Stimulated activated CD4-positive, alpha-beta T cell treated with anti-CD3 and anti-CD28 coated beads, Interleukin-1b, Interleukin-23, amount 100 ng/mL, for 48 hours (primary cell): ENCODE measurements at regions not wholly inside any gene's neighbourhood (a gene's known extent, or its start where the extent isn't known, plus 50 kb on each side); places are given as distances from the start of the nearest gene placed in this dataset.
A peak's percentile ranks its signal among the peaks of the same experiment; 100 is the strongest.

Source experiments
- DNase-seq: peaks from one replicate; pipeline ENCODE4 v3.0.0-alpha.2; 2020

DNA sequence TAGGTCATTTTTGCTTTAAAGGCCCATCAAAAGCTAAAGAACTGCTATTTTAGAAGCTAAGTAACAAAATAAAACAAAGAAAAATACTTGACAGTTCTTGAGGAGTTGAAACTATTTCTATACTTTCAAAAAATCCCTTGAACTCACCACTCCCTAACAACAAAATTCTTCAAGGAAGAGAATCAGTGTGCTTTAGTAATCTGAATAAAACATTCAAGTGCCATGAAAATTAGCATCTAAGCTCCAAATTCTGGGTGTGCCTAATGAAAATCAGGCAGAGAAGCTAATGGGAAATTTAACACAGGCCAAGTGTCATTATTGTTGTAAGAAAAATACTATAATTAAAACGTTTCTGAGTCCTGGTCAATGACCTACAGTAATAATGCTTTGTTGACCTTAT lies 456.3 kb downstream of the ZEB2 start:
- no peak for DNase-seq

DNA sequence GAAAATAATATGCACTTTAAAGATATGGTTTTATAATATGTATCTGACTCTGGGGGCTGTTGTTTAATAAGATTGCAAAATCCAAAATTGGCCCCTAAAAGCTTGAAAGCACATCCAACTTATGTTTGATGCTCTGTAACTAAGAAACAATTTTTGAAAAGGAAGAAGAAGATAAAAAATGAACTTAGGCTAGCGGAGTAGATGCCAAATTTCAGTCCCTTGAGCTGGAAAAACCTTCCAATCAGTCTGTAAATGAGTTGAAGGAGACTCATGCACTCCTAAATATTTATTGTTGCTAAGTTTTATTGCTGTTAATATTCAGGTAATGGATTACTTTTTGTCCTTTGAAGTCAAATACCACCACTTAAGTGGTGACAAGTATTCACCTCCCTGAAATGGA lies 465.0 kb downstream of the ZEB2 start:
- DNase-seq, result no peak

- no peak for DNase-seq
Observed at GRCh38 chr2:144052083-144052482, 467.8 kb downstream of the ZEB2 start.

- DNase-seq, result no peak
Observed at GRCh38 chr2:144049137-144049536, 470.8 kb downstream of the ZEB2 start.

- no peak for DNase-seq
Observed at GRCh38 chr2:144048631-144049060, 471.3 kb downstream of the ZEB2 start.

DNA sequence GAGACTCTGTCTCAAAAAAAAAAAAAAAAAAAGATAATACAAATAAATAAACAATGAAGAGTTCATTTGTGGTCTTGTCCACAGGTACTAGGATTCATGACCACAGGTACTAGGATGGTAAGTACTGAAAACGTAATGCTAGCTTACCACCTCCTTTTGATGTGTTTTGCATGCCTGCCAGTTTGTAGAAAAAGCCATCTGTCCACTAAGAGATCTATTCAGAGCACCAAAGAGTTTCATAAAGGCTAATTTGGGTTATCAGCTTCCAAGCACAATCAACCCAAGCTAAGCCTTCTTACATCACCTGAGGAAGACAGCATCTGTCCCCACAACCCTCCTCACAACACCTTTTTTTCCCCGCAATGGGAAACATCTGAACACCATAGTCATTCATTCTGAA lies 477.2 kb downstream of the ZEB2 start:
- no peak for DNase-seq

DNA sequence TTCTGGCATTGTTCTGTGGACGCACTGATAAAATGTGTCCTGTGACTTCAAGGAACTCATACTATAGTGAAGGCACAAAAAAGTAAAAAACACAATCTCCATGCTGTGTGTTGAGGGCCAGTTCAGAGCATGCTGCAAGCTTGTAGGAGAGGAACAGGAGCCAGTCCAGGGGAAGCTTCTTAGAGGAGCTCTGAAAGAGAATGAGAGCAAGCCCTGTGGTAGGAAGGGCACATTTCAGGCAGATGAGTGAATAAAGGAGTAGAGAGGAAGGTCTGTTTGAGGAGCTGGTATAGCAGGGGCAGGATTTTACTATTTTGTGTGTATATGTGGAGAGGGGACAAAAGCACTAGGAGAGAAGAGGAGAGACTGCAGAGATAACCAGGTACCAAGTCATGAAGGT lies 478.3 kb downstream of the ZEB2 start:
- no peak for DNase-seq

- no peak for DNase-seq
Observed at GRCh38 chr2:144040834-144041233, 479.1 kb downstream of the ZEB2 start.

GRCh38 chr2:144032566-144032965 lies 487.4 kb downstream of the ZEB2 start:
- no peak for DNase-seq

DNA sequence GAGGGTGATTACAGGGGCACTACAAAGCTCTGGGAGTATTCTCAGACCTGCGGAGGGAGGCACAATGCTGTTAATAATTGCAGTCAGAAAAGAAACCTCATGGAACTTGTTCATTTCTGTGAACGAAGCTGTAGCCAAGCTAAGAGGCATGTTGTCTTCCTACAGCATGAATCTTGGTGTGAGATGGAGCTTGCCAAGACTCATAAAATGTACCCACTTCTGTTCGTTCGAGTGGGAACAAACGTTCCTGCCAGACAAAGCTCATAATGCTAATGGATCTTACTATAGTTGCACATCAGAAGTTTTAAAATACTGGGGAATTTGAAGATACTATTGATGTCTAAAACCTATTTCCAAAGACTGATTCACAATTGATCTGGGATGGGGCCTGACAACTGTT lies 489.1 kb downstream of the ZEB2 start:
- no peak for DNase-seq

DNA sequence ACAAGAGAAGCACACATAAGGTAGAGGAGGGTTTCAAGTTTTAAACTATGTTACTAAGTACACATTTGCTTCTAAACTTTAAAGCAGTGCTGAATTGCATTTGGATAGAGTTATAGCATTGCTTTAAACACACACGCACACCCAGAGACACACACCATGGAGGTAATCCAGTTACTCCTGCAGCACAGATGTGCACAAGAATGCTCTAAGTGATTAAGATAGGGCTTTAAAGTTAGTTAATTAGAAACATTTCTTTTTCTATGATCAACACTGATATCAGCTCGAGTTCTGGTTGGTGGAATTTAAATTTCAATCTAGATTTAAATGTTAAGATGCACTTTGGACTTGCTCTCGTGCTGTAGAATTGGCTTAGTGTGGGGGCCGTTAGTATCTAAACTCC lies 492.3 kb downstream of the ZEB2 start:
- DNase-seq, result no peak

DNA sequence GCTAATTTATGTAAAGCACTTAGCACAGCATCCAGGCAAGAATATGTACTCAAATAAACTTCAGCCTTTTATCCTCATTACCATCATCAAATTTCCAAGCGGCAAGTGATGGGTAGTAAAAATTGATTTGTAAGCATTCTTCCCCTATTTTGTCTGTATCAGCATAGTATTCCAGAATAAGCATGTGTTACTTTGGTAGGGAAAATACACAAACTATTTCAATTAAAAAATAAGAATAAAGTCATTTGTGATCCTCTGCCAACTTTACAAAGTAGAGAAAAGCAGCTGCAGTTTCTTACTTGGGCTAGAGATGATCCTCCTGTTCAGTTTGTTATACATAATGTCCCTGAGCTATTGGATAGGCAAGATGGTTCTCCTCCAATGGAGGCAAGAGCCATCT lies 493.2 kb downstream of the ZEB2 start:
- no peak for DNase-seq

DNA sequence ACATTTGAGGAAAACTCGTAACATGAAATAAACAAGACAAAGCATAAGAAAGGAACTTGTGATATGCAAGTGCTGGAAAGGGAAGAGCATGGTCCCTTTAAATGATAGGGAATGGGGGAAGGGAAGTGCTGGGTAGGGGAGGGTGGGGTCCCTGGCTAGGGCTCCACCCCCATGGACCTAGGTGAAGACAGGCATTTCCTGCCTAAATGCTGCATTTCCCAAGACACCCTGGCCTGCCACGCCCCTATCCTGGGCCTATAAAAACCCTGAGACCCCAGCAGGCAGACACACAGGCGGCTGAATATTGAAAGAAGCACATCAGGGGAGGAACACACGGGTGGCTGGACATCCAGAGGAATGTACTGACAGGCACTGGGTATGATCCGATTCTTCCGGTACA lies 499.9 kb downstream of the ZEB2 start:
- no peak for DNase-seq

DNA sequence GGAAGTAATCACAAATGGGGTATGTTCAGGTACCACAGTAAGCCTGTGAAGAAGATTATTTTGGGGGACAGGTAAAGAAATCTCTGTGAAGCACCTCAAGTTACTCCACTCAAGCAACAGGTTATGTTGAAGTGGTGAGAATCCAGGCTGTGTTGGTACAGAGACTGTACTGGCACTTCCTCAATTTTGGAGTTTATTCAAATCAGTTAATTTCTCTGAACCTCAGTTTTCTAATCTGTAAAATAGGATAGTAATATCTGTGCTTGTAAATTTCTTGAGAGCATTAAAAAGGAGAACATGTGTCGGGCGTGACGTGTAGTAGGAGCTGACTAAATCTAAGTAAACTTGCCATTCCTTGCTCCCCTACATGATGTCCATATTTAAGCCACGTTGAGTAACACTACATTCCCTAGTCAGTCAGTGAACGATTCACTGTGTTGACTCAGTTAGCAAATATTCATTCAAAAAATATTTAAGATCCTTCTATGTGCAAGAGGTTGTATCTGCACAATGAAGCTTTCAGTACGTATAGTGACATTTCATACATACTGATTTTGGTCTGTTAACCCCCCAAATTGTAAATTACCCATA lies 504.2 kb downstream of the ZEB2 start:
- no peak for DNase-seq

- no peak for DNase-seq
Observed at GRCh38 chr2:144015036-144015435, 504.9 kb downstream of the ZEB2 start.

DNA sequence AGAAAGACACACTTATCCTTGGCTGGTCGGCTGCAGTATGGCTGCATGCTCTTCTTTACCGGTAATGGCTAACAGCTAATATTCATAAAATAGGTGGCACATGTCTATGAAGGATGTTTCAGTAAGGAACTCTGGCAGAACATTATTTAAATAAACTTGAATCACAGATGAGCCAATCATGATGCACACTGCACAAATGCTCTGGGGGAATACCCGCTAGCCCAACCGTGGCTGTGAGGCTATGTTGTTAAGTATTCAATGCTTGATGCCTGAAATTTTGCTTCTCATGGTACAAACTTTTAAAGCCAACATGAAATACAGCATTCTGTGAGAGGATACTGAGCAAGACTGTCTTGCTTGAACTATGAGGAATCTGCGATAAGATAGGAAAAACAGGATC lies 505.8 kb downstream of the ZEB2 start:
- DNase-seq, result peak; percentile 3

DNA sequence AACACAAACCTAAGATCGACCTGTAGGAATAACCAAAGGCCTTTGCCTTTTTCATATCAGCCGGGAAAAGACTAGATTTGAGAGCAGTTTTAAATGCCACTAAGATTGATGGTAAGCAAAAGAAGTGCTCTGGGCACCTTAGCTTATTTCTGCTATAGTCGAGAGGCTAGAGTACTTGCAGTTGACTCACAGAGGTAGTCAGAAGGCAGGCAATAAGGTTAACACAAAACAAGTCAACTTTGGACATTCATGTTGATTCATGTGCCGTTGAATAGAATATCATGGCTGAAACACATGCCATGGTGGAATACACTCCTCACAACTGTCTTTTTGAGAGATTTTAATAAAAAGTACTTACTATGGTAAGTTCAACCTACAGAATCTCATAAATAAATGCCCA lies 507.6 kb downstream of the ZEB2 start:
- DNase-seq, result no peak

GRCh38 chr2:144011553-144011952 lies 508.4 kb downstream of the ZEB2 start:
- no peak for DNase-seq

DNA sequence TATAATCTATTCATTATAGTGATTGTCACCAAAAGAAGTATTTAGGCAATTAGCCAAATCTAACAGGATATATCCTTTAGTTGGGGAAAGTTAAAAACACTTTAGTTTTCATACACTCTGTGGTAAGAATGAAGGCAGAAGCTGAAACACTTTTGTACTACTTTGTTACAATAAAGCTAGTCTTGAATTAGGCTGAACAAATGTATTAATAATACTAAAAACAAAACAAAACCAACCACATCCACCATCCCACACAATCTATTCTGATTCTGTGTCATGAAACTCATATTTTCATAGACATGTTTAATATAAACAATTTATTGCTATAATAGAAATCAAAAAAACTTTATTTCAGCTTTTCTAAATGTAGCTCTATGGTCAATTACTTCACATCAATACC lies 508.8 kb downstream of the ZEB2 start:
- DNase-seq, result no peak

GRCh38 chr2:144010096-144010836 lies 509.7 kb downstream of the ZEB2 start:
- no peak for DNase-seq

DNA sequence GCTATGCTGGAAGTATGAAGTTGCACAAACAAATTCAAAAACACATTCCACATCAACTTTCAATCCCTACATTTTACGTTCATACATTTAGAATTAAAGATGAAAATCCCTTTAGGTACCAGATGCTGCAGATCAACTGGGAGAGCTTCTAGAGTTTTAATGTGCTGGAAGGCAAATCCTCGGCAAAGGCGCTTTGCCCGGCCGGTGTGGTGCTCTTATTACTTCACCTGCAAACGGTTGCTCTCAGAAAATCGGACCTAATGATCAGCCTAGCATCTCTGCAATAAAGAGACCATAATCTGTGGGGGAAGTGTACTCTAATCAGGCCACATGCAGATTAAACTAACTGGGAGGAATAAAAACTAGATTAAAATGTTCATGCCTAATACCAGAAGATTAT lies 513.8 kb downstream of the ZEB2 start:
- no peak for DNase-seq

- no peak for DNase-seq
Observed at GRCh38 chr2:144004742-144005141, 515.2 kb downstream of the ZEB2 start.

GRCh38 chr2:144003460-144004075 lies 516.4 kb downstream of the ZEB2 start:
- no peak for DNase-seq

- DNase-seq, result no peak
Observed at GRCh38 chr2:143996974-143997373, 522.9 kb downstream of the ZEB2 start.

DNA sequence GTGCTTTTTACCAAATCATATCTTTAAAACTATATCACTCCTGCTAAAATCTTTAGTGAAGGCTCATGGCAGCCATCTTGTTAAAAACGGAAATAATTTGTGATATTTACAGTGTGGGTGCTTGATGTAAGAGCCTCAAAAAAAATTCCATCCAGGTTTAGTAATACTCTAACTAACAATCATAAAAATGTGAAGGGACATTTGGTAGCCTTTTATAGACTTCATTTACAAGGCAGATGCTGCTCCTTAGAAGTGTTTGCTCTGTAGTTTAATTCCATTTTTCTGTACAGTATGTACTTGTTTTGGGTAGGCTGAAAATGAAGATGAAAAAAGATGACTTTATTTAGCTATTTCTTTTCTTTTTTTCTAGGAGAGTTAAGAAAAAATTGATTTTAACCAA lies 525.0 kb downstream of the ZEB2 start:
- no peak for DNase-seq
